ENCODE measurements at regions not wholly inside any gene's neighbourhood (a gene's known extent, or its start where the extent isn't known, plus 50 kb on each side); places are given as distances from the start of the nearest gene placed in this dataset.
"Not testable (repeated sequence)": the region's sequence is repeated elsewhere in the genome, so short reads cannot be mapped to it uniquely, and the experiment has no call there.

DNA sequence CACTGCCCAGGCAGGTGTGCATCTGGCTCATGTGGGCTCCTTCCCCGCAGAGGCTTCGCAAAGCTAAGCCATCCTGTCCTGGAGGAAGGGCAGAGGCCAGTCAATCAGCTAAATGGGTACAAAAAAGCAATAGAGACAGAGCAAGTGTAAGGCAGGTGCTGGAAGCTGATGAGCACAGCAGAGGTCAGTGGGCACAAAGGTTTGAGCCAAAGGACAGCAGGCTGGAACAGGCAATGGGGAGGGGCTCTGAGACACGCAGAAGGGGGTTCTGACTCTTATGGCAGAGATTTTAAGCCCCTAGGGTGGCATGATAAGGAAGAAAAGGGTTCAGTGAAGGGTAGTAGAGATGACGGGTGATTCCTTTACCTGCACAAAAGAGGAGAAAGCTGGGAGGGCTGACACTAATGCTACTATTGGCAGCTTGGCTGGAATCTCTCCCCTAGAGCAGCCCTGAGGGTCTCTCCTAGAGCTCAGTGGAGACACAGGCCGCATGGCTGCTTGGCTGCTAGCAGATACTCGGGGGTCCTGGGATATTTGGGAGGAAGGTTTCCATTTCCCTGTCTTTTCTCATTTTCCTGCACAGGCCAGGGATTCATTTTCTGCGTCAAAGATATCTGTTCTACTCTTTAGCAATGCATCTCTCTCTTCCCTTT is 132.4 kb downstream of the MYCN start:
- no peak for DNase-seq (ENCODE audit: low read depth, low spot score)

DNA sequence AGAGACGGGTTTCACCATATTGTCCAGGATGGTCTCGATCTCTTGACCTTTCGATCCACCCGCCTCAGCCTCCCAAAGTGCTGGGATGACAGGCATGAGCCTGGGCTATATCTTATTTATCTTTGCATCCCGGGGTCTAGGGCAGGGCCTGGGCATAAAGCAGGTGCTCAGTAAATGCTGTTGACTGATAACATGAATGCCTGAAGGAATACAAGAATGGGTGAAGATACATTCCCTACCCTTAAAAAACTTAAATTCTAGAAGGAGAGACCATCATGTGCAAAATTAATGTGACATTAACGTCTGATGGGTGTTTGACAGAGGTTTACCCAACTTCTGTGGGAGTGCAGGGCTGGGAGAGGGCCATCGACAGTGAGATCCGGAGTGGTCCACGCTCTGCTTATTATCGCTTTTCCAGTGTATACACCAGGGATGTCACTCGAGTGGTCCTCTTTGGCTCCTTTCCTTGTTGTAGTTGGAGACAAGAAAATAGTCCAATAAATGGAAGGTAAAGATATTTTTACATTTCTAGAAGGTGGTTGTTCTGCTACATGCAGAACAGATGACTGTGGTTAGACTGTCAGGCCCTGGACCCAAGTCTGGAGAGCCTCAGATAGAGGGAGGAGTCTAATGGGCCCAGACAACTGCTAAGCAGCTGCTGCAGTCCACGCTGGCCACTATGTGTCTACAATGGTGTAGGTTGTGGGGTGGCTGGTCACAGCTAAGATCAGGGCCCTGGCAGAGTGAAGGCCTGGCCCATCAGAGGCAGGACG is 131.7 kb downstream of the MYCN start:
- no peak for DNase-seq (ENCODE audit: low read depth, low spot score)

DNA sequence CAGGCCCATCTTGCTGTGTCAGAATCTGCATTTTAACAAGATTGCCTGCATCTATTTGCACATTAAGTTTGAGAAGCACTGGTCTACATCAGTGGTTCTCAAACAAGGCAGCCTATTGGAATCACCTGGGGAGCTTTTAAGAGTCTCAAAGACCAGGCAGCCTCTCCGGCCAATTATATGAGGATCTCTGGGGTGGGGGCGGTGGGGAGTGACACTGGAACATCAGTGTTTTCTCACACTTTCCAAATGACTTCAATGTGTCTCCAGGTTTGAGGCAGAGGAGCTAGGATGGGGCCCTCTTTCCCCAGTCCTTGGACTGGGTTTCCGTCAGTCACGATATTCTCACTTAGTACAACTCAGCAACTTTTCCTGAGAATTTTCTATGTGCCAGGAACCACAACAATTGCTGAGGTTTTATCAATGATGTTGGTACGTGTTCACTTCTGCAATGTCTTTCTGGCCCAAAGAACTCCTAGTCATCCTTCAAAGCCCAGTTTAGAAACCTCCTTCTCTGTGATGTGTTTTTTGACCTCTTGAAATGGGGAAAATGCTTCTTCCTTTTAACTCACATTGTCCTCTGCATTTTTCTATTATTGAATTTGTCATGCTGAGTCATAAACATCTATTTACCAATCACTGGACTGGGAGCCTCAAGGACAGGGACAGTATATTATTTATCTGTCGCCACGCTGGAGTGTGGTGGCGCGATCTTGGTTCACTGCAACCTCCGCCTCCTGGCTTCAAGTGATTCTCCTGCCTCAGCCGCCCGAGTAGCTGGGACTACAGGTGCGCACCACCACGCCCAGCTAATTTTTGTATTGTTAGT is 130.9 kb downstream of the MYCN start:
- DNase-seq (ENCODE audit: low read depth, low spot score) = no peak

DNA sequence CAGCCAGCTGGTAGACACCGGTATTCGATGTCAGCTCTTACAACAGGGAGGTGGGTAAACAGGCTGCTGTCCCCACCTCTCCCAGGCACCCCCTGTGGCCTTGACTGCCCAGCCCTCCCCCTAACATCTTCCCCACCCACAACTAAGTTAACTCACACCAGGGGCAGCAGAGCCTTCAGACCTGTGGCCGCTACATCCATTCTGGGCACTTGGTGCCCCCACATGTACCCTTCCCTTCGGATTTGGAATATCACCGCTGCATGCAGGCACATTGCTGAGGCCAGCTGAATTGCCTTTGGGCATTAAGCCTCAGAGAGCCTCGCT is 130.3 kb downstream of the MYCN start:
- no peak for DNase-seq (ENCODE audit: low read depth, low spot score)

DNA sequence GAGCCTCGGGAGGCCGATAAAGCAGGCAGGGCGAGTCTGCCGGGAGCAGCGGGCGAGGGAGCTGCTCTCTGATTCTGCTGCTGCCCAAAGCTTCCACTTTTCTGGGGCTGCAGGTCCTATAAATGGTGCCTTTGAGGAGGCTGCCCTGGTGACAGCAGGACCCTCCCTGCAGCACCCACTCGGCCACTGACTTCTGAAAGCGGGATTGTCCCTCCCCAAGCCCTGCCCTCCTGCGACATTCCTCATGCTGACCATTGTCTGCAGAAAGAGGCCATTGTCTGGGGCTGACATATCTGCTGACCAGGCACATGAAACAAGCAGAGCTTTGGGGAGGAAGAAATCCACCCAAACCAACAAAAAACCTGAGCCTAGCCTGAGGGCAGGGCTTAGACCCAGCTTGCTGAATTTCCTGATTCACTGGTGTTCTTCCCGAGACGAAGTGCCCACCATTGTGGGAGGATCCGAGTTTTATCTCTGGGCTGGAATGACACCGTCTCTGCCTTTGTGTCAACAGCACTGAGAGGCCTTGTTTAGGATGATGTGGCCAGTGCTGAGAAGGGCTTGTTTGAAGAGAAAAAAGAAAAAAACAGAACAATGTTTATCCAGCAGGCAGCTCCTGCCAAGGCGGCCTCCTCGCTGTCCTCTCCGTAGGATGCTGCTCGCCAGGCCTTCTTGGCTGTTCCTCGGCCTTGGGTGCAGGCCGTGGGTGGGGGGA is 129.7 kb downstream of the MYCN start:
- DNase-seq (ENCODE audit: low read depth, low spot score) = peak; percentile 83

DNA sequence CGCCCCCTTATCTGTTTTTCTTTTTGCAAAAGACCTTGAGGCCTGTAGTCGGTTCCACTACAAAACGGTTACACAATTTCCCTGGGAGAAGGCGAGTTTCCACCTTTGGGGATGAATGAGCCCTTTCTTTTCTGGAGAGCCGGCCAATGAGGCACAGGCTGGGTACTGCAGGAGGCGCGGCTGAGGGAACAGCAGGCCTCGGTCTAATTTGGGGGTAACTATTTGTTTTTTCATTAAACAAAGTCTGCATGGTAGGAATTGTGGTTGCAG is 129.2 kb downstream of the MYCN start:
- DNase-seq (ENCODE audit: low read depth, low spot score) = peak; percentile 16

DNA sequence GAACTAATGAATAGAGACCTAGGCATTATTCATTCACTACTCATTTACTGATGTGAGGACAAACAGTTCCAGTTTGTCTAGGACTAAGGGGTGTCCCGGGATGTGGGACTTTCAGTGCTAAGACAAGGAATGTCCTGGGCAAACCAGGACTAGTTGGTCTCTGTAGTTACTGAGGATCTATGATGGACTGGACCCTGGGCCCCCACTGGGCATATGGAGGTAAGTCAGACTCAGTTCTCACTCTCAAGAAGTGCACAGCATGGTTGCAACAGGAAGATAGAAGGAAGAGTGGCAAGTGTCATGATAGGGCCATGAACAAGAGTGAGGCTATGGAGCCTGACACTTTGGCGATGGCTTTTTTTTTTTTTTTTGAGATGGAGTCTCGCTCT is 128.2 kb downstream of the MYCN start:
- DNase-seq (ENCODE audit: low read depth, low spot score) = no peak

DNA sequence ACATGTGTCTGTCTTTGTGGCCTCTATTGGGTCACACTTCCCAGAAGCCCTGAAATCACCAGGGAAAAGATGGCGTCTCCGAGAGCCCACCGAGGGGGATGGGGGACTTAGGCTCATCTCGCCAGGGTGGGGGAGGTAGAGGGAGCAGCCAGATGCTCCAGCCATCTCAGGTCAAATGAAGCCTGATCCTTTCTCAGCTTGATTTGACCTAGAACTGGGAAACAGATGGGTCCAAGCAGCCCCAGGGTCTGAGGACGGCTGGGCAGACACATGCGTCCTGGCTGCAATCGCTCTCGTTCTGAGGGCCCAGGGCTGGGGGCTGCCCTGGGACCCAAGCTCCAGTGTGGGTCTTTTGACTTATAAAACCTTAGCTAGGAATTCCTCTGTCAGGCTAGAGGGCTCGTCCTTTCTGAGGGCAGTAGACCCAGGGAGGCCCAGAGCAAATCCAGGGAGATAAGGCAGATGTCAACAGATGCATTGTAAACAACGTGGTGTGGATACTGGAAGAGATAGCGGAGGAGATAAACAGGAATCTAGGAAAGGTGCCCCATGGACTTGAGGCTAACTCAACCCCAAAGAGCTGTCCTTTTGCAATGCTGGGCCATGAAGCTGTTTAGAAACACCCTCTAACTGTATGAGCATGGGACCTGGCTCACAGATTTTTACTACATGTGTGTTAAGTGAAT is 127.7 kb downstream of the MYCN start:
- DNase-seq (ENCODE audit: low read depth, low spot score) = peak; percentile 50

DNA sequence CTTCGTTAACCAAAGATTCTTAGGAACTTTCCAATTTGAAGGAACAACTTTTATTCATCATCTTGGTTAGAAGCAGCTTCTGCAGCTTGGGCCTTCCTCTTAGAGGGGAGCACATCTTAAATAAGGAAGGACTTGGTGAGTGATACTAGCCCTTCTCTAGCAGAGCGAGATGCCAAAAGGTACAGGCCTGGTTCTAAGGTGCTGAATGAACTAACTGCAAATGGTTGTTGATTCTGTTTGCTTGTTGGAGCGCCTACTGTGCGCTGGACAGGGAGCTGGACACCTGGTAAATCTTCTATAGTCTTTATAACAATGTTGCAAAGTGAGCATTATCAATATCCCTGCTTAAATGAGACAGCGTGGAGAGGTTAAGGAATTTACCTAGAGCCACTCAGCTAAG is 127.1 kb downstream of the MYCN start:
- DNase-seq (ENCODE audit: low read depth, low spot score) = no peak

DNA sequence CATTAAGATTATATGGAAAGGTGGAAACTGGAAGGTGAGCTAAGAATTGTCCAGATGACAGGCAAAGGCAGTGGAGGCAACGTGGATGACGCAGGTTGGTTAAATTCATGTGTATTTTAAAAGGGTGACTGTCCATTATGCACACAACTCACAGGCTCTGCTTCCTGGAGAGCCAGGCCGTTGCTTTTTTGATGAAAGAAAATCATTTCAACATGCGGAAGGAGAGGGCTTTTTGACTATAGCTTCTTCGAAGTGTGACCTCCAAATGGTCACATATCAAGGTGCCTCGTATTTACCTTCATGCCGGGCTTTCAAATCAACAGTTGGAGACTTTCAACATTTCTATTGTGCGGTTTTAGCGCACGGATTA is 126.7 kb downstream of the MYCN start:
- no peak for DNase-seq (ENCODE audit: low read depth, low spot score)

DNA sequence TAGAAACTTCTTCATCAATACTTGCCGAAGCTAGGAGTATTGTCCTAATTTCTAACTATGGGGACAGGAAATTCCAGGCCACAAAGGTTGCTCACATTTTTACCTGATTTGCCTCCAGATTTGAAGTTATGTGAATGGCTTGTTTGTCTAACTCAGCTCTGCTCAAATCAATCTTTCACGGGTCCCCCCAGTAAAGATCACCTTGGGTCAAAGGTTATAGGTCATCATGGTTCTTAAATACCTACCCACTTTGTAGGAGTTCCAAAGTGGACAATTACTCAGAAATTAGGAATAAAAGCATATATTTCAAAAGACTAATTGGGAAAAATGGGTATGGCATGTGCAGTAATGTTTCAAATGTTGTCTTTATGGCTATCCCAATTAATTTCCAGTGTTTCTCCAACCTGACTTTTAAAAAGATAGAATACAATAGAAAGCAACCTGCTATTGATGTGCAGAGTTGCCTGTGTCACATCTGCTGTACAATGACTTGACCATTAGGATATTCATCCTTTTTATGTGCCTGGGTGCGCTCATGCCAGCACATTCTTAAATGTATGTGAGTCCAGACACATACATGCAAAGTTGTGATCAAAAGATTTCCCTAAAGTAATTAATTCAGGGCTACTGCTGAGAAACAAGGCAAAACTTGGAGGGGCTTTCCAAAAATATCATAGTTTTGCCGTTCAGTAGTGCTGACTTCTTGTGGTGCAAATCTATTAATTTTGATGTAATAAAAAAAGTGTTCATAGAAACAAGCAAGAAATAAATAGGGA is 126.1 kb downstream of the MYCN start:
- DNase-seq (ENCODE audit: low read depth, low spot score) = no peak

DNA sequence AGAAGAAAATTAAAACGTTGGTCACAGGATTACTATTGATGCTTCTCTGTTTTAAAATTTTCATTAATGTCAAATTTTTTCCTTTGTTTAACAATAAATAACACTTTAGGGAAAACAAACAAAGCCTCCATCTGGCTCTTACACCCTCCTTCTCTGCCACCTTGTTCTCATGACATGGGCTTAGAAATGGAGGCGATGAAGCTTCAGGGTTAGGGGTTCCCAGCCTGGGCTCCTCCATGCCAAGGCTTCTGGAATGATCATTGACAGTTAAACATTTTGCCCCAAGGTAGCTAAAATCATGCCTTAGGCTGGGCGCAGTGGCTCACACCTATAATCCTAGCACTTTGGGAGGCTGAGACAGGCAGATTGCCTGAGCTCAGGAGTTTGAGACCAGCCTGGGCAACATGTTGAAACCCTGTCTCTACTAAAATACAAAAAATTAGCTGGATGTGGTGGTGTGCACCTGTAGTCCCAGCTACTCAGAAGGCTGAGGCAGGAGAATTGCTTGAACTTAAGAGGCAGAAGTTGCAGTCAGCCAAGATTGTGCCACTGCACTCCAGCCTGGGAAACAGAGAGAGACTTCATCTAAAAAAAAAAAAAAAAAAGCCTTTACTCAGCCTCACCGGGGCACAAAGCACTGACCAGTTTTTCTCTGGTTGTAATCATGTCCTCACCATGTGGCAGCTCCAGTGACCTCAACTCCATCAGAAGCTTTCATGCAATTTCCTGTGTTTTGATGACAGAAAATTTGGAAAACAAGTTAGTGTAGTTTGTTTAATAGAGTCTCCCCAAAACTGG is 125.1 kb downstream of the MYCN start:
- DNase-seq (ENCODE audit: low read depth, low spot score) = not testable (repeated sequence)

DNA sequence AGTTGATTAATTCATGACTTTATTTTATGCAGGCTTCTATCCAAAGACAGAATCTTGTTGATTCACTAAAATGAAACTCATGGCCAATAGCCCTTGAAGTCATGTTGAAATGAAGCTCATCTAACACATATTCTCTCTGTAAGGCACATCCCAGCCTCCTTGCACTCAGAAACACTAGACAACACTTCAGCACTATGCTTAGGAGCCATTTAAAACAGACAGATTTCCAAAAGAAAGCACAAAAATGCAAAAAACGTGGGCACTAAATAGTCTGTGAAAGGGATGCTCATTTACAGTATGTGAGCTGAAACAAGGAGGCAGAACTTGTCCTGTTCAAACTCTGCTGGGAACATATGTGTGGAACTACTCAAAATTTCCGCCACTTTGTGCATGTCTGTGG is 124.4 kb downstream of the MYCN start:
- no peak for DNase-seq (ENCODE audit: low read depth, low spot score)

DNA sequence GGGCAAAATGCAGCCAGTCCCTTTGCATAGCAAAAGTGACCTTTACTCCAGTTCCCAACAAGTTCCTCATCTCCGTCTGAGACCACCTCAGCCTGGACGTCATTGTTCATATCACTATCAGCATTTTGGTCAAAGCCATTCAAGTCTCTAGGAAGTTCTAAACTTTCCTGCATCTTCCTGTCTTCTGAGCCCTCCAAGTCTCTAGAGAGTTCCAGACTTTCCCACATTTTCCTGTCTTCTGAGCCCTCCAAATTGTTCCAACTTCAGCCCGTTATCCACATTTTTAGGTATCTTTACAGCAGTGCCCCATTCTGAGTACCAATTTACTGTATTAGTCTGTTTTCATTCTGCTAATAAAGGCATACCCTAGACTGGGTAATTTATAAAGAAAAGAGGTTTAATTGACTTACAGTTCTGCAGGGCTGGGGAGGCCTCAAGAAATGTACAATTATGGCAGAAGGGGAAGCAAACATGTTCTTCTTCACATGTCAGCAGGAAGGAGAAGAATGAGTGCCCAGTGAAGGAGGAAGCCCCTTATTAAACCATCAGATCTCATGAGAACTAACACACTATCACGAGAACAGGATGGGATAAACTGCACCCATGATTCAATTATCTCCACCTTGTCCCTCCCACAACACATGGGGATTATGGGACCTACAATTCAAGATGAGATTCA is 123.7 kb downstream of the MYCN start:
- DNase-seq (ENCODE audit: low read depth, low spot score) = no peak

DNA sequence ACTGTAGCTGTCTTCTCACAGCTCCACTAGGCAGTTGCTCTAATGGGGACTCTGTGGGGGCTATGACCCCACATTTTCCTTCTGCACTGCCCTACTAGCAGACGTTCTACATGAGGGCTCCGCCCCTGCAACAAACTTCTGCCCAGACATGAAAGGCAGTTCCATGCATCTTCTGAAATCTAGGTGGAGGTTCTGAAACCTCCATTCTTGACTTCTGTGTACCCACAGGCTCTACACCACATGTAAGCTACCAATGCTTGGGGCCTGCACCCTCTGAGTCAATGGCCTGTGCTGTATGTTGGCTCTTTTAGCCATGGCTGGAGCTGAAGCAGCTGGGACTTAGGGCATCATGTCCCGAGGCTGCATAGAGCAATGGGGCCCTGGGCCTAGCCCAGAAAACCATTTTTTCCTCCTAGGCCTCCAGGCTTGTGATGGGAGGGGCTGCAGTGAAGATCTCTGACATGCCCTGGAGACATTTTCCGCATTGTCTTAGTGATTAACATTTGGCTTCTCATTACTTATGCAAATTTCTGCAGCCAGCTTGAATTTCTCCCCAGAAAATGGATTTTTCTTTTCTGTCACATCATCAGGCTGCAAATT is 123.0 kb downstream of the MYCN start:
- no peak for DNase-seq (ENCODE audit: low read depth, low spot score)

DNA sequence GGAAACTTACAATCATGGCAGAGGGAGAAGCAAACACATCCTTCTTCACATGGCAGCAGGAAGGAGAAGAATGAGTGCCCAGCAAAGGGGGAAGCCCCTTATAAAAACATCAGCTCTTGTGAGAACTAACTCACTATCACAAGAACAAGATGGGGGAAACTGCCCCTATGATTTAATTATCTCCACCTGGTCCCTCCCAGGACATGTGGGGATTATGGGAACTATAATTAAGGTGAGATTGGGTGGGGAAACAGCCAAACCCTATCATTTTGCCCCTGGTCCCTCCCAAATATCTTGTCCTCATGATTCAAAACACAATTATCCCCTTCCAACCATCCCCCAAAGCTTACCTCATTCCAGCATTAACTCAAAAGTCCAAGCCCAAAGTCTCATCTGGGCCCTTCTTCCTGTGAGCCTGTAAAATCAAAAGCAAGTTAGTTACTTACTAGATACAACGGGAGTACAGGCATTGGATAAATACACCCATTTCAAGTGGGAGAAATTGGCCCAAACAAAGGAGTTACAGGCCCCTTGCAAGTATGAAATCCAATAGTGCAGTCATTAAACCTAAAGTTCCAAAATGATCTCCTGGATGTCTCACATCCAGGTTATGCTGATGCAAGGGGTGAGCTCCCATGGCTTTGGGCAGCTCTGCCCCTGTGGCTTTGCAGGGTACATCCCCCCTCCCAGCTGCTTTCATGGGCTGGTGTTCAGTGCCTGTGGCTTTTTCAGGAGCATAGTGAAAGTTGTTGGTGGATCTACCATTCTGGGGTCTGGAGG is 122.3 kb downstream of the MYCN start:
- DNase-seq (ENCODE audit: low read depth, low spot score) = no peak

DNA sequence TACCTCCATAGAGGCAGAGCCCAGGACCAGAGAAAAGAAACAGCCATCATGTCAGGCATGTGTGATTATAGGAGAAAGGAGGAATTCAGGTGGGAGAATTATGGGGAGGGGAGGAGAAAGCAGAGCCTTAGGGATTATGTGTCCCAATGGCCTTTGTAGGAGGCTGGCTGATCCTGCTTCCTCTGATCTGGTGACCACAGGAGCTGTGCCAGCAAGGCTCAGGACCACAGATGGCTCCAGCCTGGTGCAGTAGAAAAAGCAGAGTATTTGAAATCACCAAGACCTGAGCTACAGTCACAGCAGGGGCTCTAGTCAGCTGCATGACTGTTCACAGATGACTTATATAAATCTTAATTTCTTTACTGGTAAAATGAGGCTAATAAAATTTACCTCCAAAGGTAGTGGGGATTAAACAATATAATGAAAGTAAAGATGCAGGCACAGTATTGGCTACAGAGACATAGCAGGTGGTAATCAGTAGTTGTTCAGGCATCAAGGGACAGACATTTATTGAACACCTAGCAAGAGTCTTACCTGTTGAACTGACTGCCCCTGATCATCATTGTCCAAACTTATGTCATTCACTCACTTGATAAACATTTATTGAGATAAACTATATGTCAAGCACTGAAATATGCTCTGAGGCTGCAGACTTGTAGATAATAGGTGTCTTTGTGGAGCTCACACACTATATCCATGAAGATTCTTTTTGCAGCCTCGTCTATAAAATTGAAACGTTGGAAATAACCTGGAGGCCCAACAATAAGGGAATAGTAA is 121.3 kb downstream of the MYCN start:
- DNase-seq (ENCODE audit: low read depth, low spot score) = no peak

DNA sequence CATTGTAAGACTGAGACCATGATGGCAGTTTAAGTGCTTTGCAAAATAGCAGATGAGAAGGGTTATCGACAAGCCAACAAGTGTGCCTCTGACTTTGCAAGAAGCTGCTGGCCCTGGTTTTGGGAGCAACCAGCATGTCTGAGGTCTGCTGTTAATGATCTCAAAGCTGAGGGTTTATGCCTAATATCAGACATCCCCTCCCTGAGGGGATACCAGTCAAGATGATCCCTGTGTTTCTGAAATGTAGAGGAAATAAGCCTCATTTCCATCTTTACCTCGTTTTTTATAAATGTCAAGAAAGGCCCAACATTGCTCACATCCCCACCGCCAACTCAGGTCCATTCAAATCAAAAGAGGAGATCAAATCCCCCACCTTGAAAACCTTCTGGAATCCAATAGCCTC is 120.6 kb downstream of the MYCN start:
- no peak for DNase-seq (ENCODE audit: low read depth, low spot score)

Measured in ELF-1 (cell line).